K562 (cell line): ENCODE measurements at regions not wholly inside any gene's neighbourhood (a gene's known extent, or its start where the extent isn't known, plus 50 kb on each side); places are given as distances from the start of the nearest gene placed in this dataset.

Experiments used
- ATAC-seq: fragments of 200-7000 bp; cut with Tn5 transposase; 3 replicates; pipeline ENCODE4 v1.9.1; 2020; ENCODE audit warnings: moderate library complexity
- BruUV-seq: library from RNA; stranded (reverse); fragments of 400-500 nt; replicated peaks from 2 replicates; lab custom pipeline; 2021; lab: Mats Ljungman, UMichigan
- CTCF ChIA-PET: fragments of 300-600 bp; formaldehyde crosslinking; extraction: SDS; loops from one replicate; lab custom pipeline; 2021; ENCODE audit warnings: low intra/inter-chr PET ratio; lab: Yijun Ruan, JAX
- POLR2A ChIA-PET: fragments of 300-600, 350-650 bp; sonication (Branson Sonifier 250); formaldehyde crosslinking; extraction: SDS; loops from one replicate; lab custom pipeline; 2021; ENCODE audit warnings: antibody characterized with exemption, inconsistent platforms; lab: Yijun Ruan, JAX
- DNase-seq, 4 experiments: peaks; one replicate each; pipeline versions ENCODE4 v3.0.0 to v3.0.0-alpha.2; 2011 to 2018; ENCODE audit warnings: low spot score in 3 of 4, mixed read lengths in 3 of 4; ENCODE audit errors: extremely low read depth in 1 of 4
- FAIRE-seq: peaks from 2 replicates; lab custom pipeline; 2011; peaks lifted over from hg19 to GRCh38; lab: Jason Lieb, UNC
- H2AFZ ChIP-seq: 2 replicates; pipeline ENCODE4 v1.6.0; 2011; ENCODE audit warnings: low read depth, low read length, control low read depth, inconsistent platforms
- H3K27ac ChIP-seq: fragments of 200-600 bp; 3 replicates; pipeline ENCODE4 v1.8.0; 2011; ENCODE audit warnings: low read depth, mild to moderate bottlenecking, control low read depth, inconsistent platforms, low read length, moderate library complexity, mixed read lengths; ENCODE audit errors: extremely low read depth
- H3K27me3 ChIP-seq, 2 experiments: fragments of 300-600 bp in 1 of 2; 2 replicates in 1 of 2; 3 replicates in 1 of 2; pipeline versions ENCODE4 v1.6.0 to v1.8.0; 2011; ENCODE audit warnings: inconsistent platforms in 2 of 2, low read length in 2 of 2, mild to moderate bottlenecking in 1 of 2, mixed read lengths in 1 of 2, moderate library complexity in 1 of 2; ENCODE audit not compliant: control insufficient read depth in 2 of 2, insufficient read depth in 2 of 2
- H3K36me3 ChIP-seq: fragments of 300-600 bp; 3 replicates; pipeline ENCODE4 v1.8.0; 2011; ENCODE audit warnings: mild to moderate bottlenecking, low read length, inconsistent platforms; ENCODE audit not compliant: control insufficient read depth, insufficient read depth
- H3K4me1 ChIP-seq, 2 experiments: fragments of 200-600 bp in 1 of 2; replicated peaks in 1 of 2; 2 replicates in 1 of 2; 3 replicates in 1 of 2; pipeline versions ENCODE4 v1.5.1 to v1.8.0; 2011; ENCODE audit warnings: inconsistent platforms in 2 of 2, low read length in 2 of 2, mild to moderate bottlenecking in 1 of 2, mixed read lengths in 1 of 2, moderate library complexity in 1 of 2; ENCODE audit not compliant: control insufficient read depth in 2 of 2, insufficient read depth in 2 of 2
- H3K4me2 ChIP-seq: 2 replicates; pipeline ENCODE4 v1.6.1; 2011; ENCODE audit warnings: low read length, control low read depth, inconsistent platforms, mixed read lengths; ENCODE audit not compliant: insufficient read depth
- H3K4me3 ChIP-seq: fragments of 200-600 bp; sonication (generic), shearing (Covaris generic); 2 replicates; pipeline ENCODE4 v1.5.1; 2016; ENCODE audit warnings: control low read depth, inconsistent platforms
- H3K79me2 ChIP-seq: fragments of 200-600 bp; 3 replicates; pipeline ENCODE4 v1.8.0; 2011; ENCODE audit warnings: low read length, inconsistent platforms; ENCODE audit not compliant: control insufficient read depth, insufficient read depth
- H3K9ac ChIP-seq, 2 experiments: 2 replicates each; pipeline versions ENCODE4 v1.6.0 to v1.6.1; 2011; ENCODE audit warnings: low read depth in 2 of 2, low read length in 2 of 2, control low read depth in 1 of 2, inconsistent platforms in 1 of 2, mild to moderate bottlenecking in 1 of 2, mixed read lengths in 1 of 2; ENCODE audit not compliant: insufficient read depth in 1 of 2
- H3K9me1 ChIP-seq: one replicate; pipeline ENCODE4 v1.6.0; 2011; ENCODE audit warnings: inconsistent platforms, mild to moderate bottlenecking, low read length, moderate library complexity; ENCODE audit not compliant: control insufficient read depth, insufficient read depth
- H3K9me3 ChIP-seq: replicated peaks from 2 replicates; pipeline ENCODE4 v1.5.1; 2011; ENCODE audit warnings: low read depth, low read length, inconsistent platforms; ENCODE audit not compliant: control insufficient read depth, insufficient read depth
- H4K20me1 ChIP-seq: replicated peaks from 2 replicates; pipeline ENCODE4 v1.6.1; 2011; ENCODE audit warnings: low read length, inconsistent platforms, mixed read lengths; ENCODE audit not compliant: control insufficient read depth, insufficient read depth
- ARID4B ChIP-seq: sonication (generic); formaldehyde crosslinking; IDR thresholded peaks from 2 replicates; pipeline ENCODE4 v1.8.0; 2022; ENCODE audit warnings: mild to moderate bottlenecking, missing genetic modification reagents
- ATF4 ChIP-seq: fragments of 450-650 bp; formaldehyde crosslinking; IDR thresholded peaks from 2 replicates; pipeline ENCODE4 v1.4.0; 2022; ENCODE audit warnings: mild to moderate bottlenecking, moderate library complexity
- SETDB1 ChIP-seq: IDR thresholded peaks from one replicate; pipeline ENCODE4 v1.6.1; 2012; ENCODE audit warnings: low read length, control low read depth, inconsistent platforms
- TAF7 ChIP-seq: fragments of 450-650 bp; IDR thresholded peaks from 2 replicates; pipeline ENCODE4 v1.6.1; 2016; ENCODE audit warnings: missing genetic modification characterization, missing compliant biosample characterization
- WGBS: fragments of 100-300 bp; shearing (Covaris generic); methylation state at CpG from one replicate; pipeline ENCODE4 v1.1.6; 2016; ENCODE audit warnings: low coverage, mixed read lengths; ENCODE audit not compliant: insufficient coverage; ENCODE audit errors: missing lambda C conversion rate; 5-methylcytosine and 5-hydroxymethylcytosine counted together
- in situ Hi-C: fragments of 300-500 bp; cut with MboI; formaldehyde crosslinking; loops from 4 replicates; pipeline ENCODE4 v1.15.0; 2018; ENCODE audit warnings: inconsistent platforms, mixed read lengths
- intact Hi-C: fragments of 100-400 bp; cut with micrococcal nuclease; formaldehyde crosslinking; loops from 2 replicates; pipeline ENCODE4 v1.14.2; 2022
- TF ChIP-seq, protein P1 (sequence below): sonication (generic); formaldehyde crosslinking; IDR thresholded peaks from 2 replicates; pipeline ENCODE4 v1.8.0; 2023; ENCODE audit warnings: mild to moderate bottlenecking, missing genetic modification reagents

- TF ChIP-seq ARID4B (CRISPR knock-in tag), result no peak
- TF ChIP-seq, protein P1, sequence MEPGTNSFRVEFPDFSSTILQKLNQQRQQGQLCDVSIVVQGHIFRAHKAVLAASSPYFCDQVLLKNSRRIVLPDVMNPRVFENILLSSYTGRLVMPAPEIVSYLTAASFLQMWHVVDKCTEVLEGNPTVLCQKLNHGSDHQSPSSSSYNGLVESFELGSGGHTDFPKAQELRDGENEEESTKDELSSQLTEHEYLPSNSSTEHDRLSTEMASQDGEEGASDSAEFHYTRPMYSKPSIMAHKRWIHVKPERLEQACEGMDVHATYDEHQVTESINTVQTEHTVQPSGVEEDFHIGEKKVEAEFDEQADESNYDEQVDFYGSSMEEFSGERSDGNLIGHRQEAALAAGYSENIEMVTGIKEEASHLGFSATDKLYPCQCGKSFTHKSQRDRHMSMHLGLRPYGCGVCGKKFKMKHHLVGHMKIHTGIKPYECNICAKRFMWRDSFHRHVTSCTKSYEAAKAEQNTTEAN, result no peak
Observed at GRCh38 chr7:46385662-46386309, 464.7 kb upstream of the IGFBP3 start (continued).

DNA sequence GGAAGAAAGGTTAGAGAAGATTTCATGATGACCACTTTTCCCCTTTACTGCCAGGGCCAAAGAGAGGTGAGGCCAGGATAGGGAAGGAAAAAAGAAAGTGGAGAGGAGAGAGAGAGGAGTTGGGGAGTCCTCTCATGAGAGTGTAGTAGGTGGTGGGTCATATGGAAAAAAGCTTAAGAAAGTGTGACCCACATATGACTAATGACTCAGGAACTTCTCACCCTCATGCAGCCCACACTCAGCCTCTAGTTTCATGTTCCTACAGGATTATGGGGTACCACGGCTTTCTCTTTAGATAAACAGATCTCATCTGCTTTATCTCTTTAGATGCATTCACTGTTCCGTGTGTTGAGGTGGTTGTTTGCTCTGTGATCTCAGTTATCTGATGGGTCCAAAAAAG lies 462.5 kb upstream of the IGFBP3 start:
- Histone ChIP-seq H3K27ac (no peak overlapping the region), H3K9me1 (no peaks in the 10 kb centered on the region), H3K4me2 (no peak overlapping the region), H3K36me3 (no peaks in the 10 kb centered on the region), H3K4me1 (no peaks in the 10 kb centered on the region), H3K9ac (no peak overlapping the region), H3K79me2 (no peaks in the 10 kb centered on the region), H3K27me3 (no peaks in the 10 kb centered on the region), H3K4me3 (no peak overlapping the region), H3K9me3 (no peaks in the 10 kb centered on the region), H4K20me1 (no peaks in the 10 kb centered on the region), H2AFZ (no peak overlapping the region)
- ChIA-PET CTCF (no interaction called here), POLR2A (no interaction called here)
- ATAC-seq (no peak), DNase-seq (no peak), FAIRE-seq (no peak)
- in situ Hi-C loops, result no loop called here
- 0% methylated on average over 2 of the region's 2 CpGs for WGBS
- no TSS peak for BruUV-seq
- intact Hi-C loops, result no loop called here
- no peak for TF ChIP-seq TAF7
- no peak for TF ChIP-seq ATF4
- TF ChIP-seq SETDB1, result no peak
